ENCODE measurements at regions not wholly inside any gene's neighbourhood (a gene's known extent, or its start where the extent isn't known, plus 50 kb on each side); places are given as distances from the start of the nearest gene placed in this dataset.

- no peak for TF ChIP-seq GATA3 (IDR thresholded peaks at IDR 0.05; ENCODE audit: low read depth, low read length)
- TF ChIP-seq GATA2 (IDR thresholded peaks at IDR 0.05; ENCODE audit: low read depth, low read length): no peak
Measured at GRCh38 chr18:56316727-56317126, 321.7 kb downstream of the TXNL1 start.

DNA sequence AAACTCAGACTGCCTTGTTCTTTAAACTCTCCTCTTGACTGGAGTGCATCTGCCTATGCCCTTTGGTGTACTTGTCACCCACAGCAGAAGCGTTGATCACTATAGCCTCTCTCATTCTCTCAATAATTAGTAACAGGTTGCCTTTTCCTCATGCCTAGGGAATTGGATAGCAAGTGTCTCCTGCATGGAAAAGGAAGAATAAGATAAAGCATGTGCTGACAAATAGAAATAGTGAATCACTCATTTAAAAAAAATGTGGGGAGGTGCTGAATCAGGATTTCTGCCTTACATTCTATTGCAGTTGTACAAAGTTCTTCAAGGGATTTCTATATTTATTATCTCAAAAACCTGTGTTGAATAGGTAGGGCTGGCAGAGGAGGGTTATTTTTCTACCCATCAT is 323.0 kb downstream of the TXNL1 start:
- TF ChIP-seq GATA2 (IDR thresholded peaks at IDR 0.05; ENCODE audit: low read depth, low read length) (no peak), GATA3 (IDR thresholded peaks at IDR 0.05; ENCODE audit: low read depth, low read length) (no peak)

GRCh38 chr18:56314396-56314795 is 324.0 kb downstream of the TXNL1 start:
- TF ChIP-seq GATA3 (IDR thresholded peaks at IDR 0.05; ENCODE audit: low read depth, low read length) (no peak), GATA2 (IDR thresholded peaks at IDR 0.05; ENCODE audit: low read depth, low read length) (no peak)

- TF ChIP-seq GATA2 (IDR thresholded peaks at IDR 0.05; ENCODE audit: low read depth, low read length) (no peak), GATA3 (IDR thresholded peaks at IDR 0.05; ENCODE audit: low read depth, low read length) (no peak)
Measured at GRCh38 chr18:56312551-56313335, 325.6 kb downstream of the TXNL1 start.

- TF ChIP-seq GATA2 (IDR thresholded peaks at IDR 0.05; ENCODE audit: low read depth, low read length): no peak
Measured at GRCh38 chr18:56309104-56309503, 329.3 kb downstream of the TXNL1 start.

GRCh38 chr18:56307354-56308170 is 330.8 kb downstream of the TXNL1 start:
- TF ChIP-seq GATA2 (IDR thresholded peaks at IDR 0.05; ENCODE audit: low read depth, low read length) (no peak), GATA3 (IDR thresholded peaks at IDR 0.05; ENCODE audit: low read depth, low read length) (no peak)

DNA sequence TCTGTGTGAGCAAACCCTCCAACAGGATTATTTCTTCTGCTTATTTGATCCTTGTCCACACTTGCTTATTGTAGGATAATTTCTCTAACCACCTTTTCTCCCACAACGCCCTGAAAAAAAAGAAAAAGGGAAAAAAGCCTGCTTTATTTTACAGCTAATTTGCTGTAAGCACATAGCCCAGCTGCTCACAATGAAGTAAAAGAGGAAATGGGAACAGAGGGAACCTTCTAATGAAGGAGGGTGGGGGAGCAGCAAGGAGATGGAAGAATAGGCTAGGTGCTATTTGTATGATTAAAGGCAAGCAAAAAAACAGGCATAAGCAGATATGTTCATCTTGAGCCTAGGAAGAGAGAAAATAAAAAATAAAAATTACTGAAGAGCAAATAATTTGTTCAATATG is 331.6 kb downstream of the TXNL1 start:
- no peak for TF ChIP-seq GATA3 (IDR thresholded peaks at IDR 0.05; ENCODE audit: low read depth, low read length)
- no peak for TF ChIP-seq GATA2 (IDR thresholded peaks at IDR 0.05; ENCODE audit: low read depth, low read length)

GRCh38 chr18:56305583-56305982 is 332.8 kb downstream of the TXNL1 start:
- TF ChIP-seq GATA3 (IDR thresholded peaks at IDR 0.05; ENCODE audit: low read depth, low read length) (no peak), GATA2 (IDR thresholded peaks at IDR 0.05; ENCODE audit: low read depth, low read length) (no peak)

DNA sequence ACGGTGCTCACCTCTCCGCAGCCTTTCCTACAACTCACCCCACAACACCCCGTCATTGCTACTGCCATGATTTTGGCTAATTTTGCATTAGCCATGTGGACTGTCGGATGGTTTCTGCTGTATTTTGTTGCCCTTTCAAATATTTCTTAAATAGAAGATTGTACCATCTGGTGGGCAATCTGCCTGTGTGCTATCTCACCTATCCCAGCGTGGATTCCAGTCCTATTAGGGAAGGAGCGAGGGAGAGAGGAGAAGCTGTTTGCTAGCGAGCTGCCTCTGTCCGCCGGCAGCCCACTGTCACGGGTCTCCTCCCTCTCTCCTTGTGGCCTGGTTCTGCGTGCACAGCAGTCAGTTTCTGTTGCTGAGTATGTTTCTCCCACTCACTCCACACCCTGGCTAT is 336.2 kb downstream of the TXNL1 start:
- TF ChIP-seq GATA2 (IDR thresholded peaks at IDR 0.05; ENCODE audit: low read depth, low read length) (no peak), GATA3 (IDR thresholded peaks at IDR 0.05; ENCODE audit: low read depth, low read length) (no peak)

DNA sequence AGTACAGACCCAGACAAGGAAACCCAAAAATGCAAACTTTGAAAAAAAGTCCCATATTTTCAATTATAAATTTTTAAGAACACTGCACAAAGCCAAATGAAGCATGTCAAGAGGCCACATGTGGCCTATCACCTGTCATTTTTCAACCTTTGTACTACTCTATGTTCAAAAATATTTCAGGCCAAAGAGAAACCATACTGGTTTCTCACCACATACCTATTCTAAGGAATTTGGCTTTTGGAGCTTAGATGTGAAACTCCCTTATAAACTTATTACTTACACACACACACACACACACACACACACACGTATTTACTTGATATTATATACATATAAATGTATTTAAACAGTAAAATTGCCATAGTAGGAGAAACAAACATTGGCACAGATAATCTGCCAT is 338.7 kb downstream of the TXNL1 start:
- no peak for TF ChIP-seq GATA2 (IDR thresholded peaks at IDR 0.05; ENCODE audit: low read depth, low read length)
- no peak for TF ChIP-seq GATA3 (IDR thresholded peaks at IDR 0.05; ENCODE audit: low read depth, low read length)

- TF ChIP-seq GATA3 (IDR thresholded peaks at IDR 0.05; ENCODE audit: low read depth, low read length) (no peak), GATA2 (IDR thresholded peaks at IDR 0.05; ENCODE audit: low read depth, low read length) (no peak)
Measured at GRCh38 chr18:56298935-56299334, 339.5 kb downstream of the TXNL1 start.

DNA sequence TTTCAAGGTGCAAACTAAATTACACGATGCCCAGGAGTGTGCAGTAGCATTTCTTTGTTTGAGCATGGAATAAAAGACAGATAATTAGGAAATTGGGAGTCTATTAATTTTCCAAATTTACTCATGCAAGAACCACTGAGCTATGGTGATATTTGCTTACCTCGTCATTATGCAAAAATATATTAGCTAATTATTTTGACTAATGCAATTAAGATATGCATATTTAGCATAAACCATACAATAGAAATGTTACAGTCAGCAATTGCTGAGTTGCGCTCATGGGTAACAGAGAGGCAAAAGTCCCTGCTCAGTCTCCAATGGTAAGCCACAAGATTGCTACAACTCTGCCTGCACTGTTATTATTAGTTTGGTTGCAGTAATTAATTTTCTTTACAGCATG is 342.0 kb downstream of the TXNL1 start:
- TF ChIP-seq GATA3 (IDR thresholded peaks at IDR 0.05; ENCODE audit: low read depth, low read length): no peak
- TF ChIP-seq GATA2 (IDR thresholded peaks at IDR 0.05; ENCODE audit: low read depth, low read length): no peak

DNA sequence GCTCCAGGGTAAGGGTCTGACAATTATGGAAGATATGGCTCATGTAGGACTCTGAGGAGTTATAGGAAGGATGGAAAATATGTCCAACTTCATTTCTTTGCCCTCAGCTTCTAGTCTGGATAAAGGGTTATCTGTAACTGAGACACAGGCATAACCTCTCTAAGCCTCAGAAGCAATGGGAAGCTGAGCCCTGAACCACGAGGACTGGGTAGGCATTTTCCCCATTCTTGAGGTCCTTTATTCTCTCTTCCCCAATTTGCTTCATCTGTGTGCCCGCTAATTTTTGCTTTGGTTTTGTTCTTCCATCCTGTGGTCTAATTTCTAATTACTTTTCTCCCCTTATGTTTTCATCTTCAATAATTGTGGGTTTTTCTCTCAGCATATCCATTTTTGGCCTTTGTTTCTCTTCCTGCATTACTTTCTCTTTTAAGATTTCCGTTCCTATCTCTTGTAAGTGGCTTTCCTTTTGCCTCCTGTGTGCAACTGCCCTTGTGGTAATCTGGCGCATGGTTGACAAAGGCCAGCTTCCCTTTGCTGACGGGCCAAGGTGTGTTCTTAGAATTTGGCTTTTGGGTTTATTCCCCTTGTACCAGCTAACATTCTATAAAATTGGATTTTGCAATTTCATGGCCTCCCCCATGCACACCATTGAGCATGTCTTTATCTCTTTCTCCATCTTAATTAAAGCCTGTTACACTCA is 343.8 kb downstream of the TXNL1 start:
- no peak for TF ChIP-seq GATA2 (IDR thresholded peaks at IDR 0.05; ENCODE audit: low read depth, low read length)
- no peak for TF ChIP-seq GATA3 (IDR thresholded peaks at IDR 0.05; ENCODE audit: low read depth, low read length)

DNA sequence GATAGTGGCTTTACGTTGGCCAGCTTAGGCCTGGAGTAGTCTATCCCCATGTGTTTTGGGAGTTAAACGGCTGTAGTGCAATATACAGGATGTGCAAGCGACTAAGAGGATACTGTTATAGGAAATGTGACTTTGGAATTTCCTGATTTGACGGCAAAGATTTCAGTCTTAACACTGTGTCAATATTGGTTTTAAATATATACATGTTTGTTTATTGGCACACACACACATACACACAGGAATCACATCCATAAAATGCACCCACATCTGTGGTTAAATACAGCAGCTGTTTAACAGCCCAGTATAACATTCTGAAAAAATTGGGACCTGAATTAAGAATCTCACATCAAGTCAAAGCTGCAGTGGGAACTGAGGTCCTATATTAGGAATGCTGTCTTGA is 347.1 kb downstream of the TXNL1 start:
- no peak for TF ChIP-seq GATA3 (IDR thresholded peaks at IDR 0.05; ENCODE audit: low read depth, low read length)
- no peak for TF ChIP-seq GATA2 (IDR thresholded peaks at IDR 0.05; ENCODE audit: low read depth, low read length)

Data from SH-SY5Y (cell line).